ENCODE measurements at regions not wholly inside any gene's neighbourhood (a gene's known extent, or its start where the extent isn't known, plus 50 kb on each side); places are given as distances from the start of the nearest gene placed in this dataset.

DNA sequence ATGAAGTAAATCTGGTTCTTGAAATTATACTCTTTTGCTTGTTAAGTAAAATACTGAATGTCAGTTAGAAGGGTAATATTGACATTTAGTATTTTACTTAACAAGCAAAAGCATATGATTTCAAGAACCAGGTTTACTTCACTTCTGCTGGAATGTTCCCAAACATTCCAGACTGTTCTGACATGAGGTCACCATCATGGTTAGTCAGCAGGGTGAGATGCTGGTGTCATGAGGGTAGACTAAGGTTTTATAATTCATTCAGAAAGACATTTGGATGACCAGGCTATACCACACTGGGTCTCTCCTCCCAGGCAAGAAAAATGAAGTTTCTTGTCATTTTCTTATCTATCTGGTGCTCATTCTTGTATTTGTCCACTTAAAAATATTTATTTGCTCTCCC, 414.4 kb upstream of the MMS22L start:
- no peaks in the 10 kb centered on the region for H3K9me2 ChIP-seq (replicated peaks; ENCODE audit: control insufficient read depth, low read length)
- H3K27me3 ChIP-seq (ENCODE audit: control insufficient read depth, low read length), result no peaks in the 10 kb centered on the region
- no peaks in the 10 kb centered on the region for H3K4me1 ChIP-seq (ENCODE audit: control insufficient read depth, low read length)
- H3K79me2 ChIP-seq (ENCODE audit: control insufficient read depth, low read length), result no peaks in the 10 kb centered on the region
- H3K4me2 ChIP-seq (ENCODE audit: low read length), result no peak overlapping the region
- no peaks in the 10 kb centered on the region for H4K20me1 ChIP-seq (ENCODE audit: control insufficient read depth, insufficient read depth, low read depth, low read length)
- no peak overlapping the region for H3K4me3 ChIP-seq (ENCODE audit: low read length)
- no peaks in the 10 kb centered on the region for H3K9me3 ChIP-seq (ENCODE audit: control insufficient read depth, insufficient read depth, low read length)
- H3K36me3 ChIP-seq (ENCODE audit: control insufficient read depth, low read length), result no peaks in the 10 kb centered on the region
- H3K27ac ChIP-seq (ENCODE audit: low read depth, low read length), result no peak overlapping the region
- TF ChIP-seq EZH2phosphoT487 (IDR thresholded peaks at IDR 0.05; ENCODE audit: borderline replicate concordance, low read length), result no peak
- TF ChIP-seq, protein P1, sequence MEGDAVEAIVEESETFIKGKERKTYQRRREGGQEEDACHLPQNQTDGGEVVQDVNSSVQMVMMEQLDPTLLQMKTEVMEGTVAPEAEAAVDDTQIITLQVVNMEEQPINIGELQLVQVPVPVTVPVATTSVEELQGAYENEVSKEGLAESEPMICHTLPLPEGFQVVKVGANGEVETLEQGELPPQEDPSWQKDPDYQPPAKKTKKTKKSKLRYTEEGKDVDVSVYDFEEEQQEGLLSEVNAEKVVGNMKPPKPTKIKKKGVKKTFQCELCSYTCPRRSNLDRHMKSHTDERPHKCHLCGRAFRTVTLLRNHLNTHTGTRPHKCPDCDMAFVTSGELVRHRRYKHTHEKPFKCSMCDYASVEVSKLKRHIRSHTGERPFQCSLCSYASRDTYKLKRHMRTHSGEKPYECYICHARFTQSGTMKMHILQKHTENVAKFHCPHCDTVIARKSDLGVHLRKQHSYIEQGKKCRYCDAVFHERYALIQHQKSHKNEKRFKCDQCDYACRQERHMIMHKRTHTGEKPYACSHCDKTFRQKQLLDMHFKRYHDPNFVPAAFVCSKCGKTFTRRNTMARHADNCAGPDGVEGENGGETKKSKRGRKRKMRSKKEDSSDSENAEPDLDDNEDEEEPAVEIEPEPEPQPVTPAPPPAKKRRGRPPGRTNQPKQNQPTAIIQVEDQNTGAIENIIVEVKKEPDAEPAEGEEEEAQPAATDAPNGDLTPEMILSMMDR (IDR thresholded peaks at IDR 0.05; ENCODE audit: low read depth, low read length, poor library complexity, severe bottlenecking), result no peak
- no peaks in the 10 kb centered on the region for H3F3A ChIP-seq (ENCODE audit: control insufficient read depth, insufficient read depth)

DNA sequence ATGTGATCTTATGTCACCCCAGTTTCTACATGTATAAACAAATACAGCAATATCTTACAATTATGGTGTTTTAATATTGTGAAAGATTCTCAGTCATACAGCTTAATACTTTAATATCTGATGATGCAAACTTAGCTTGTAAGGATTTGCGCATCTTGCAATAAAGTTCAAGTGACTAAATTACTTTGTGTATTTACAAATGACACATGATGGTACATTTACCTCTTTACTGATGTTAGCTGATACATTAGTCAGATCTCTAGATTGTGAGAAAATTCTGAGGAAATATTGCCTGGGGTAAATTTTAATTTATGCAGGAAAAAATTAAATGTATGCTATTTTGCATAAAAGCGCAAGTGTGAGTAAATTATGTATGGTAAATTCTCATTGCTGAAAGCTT, 418.8 kb upstream of the MMS22L start:
- H3K4me2 ChIP-seq (ENCODE audit: low read length), result no peak overlapping the region
- H3K27ac ChIP-seq (ENCODE audit: low read depth, low read length), result no peak overlapping the region
- no peaks in the 10 kb centered on the region for H3K27me3 ChIP-seq (ENCODE audit: control insufficient read depth, low read length)
- H4K20me1 ChIP-seq (ENCODE audit: control insufficient read depth, insufficient read depth, low read depth, low read length), result no peaks in the 10 kb centered on the region
- H3K9me3 ChIP-seq (ENCODE audit: control insufficient read depth, insufficient read depth, low read length), result no peaks in the 10 kb centered on the region
- H3F3A ChIP-seq (ENCODE audit: control insufficient read depth, insufficient read depth), result no peaks in the 10 kb centered on the region
- no peaks in the 10 kb centered on the region for H3K4me1 ChIP-seq (ENCODE audit: control insufficient read depth, low read length)
- no peak overlapping the region for H3K4me3 ChIP-seq (ENCODE audit: low read length)
- no peaks in the 10 kb centered on the region for H3K36me3 ChIP-seq (ENCODE audit: control insufficient read depth, low read length)
- TF ChIP-seq, protein P1 (IDR thresholded peaks at IDR 0.05; ENCODE audit: low read depth, low read length, poor library complexity, severe bottlenecking), result no peak
- TF ChIP-seq EZH2phosphoT487 (IDR thresholded peaks at IDR 0.05; ENCODE audit: borderline replicate concordance, low read length), result no peak
- no peaks in the 10 kb centered on the region for H3K79me2 ChIP-seq (ENCODE audit: control insufficient read depth, low read length)
- H3K9me2 ChIP-seq (replicated peaks; ENCODE audit: control insufficient read depth, low read length), result no peaks in the 10 kb centered on the region

DNA sequence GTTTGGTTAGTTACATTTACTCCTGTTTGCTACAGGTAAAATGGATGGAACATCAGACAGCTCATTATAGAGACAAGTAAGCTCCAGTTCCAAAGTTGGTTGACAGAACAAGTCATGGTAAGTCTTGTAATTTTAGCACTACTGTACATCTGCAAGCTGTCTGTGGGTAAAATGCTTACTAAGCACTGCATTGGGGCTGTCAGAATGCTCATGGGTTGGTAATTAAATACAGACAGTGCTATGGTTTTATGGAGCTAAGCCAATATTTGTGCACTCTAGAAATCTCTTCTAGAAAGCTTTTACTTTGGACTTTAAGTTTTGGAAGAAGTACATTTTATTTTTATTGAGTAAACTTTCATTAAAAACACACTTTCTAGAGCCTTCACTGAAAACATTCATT, 419.2 kb upstream of the MMS22L start:
- H3K27me3 ChIP-seq (ENCODE audit: control insufficient read depth, low read length), result no peaks in the 10 kb centered on the region
- no peaks in the 10 kb centered on the region for H3K79me2 ChIP-seq (ENCODE audit: control insufficient read depth, low read length)
- H4K20me1 ChIP-seq (ENCODE audit: control insufficient read depth, insufficient read depth, low read depth, low read length), result no peaks in the 10 kb centered on the region
- no peaks in the 10 kb centered on the region for H3K36me3 ChIP-seq (ENCODE audit: control insufficient read depth, low read length)
- TF ChIP-seq, protein P1 (IDR thresholded peaks at IDR 0.05; ENCODE audit: low read depth, low read length, poor library complexity, severe bottlenecking), result no peak
- TF ChIP-seq EZH2phosphoT487 (IDR thresholded peaks at IDR 0.05; ENCODE audit: borderline replicate concordance, low read length), result no peak
- H3K27ac ChIP-seq (ENCODE audit: low read depth, low read length), result no peak overlapping the region
- H3K4me1 ChIP-seq (ENCODE audit: control insufficient read depth, low read length), result no peaks in the 10 kb centered on the region
- no peaks in the 10 kb centered on the region for H3K9me2 ChIP-seq (replicated peaks; ENCODE audit: control insufficient read depth, low read length)
- no peak overlapping the region for H3K4me3 ChIP-seq (ENCODE audit: low read length)
- no peaks in the 10 kb centered on the region for H3K9me3 ChIP-seq (ENCODE audit: control insufficient read depth, insufficient read depth, low read length)
- H3K4me2 ChIP-seq (ENCODE audit: low read length), result no peak overlapping the region
- no peaks in the 10 kb centered on the region for H3F3A ChIP-seq (ENCODE audit: control insufficient read depth, insufficient read depth)

DNA sequence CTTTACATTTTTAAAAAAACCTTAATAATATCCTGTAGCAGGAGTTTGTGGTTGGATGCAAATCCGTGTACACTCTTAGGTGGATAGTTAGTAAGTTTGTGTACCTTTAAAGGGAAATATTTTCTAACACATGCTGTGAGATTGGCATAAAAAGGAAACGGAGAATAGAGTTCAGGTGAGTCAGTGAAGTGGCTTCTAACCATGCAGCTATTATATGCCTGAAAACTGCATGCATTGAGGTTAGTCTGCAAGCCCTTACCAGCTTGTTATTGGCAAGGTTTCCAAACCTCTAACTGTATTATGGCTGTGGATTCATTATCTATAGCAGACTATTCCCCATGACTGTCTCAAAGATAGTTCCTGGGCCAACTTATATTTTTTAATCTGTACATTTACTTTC, 420.6 kb upstream of the MMS22L start:
- no peaks in the 10 kb centered on the region for H3K9me3 ChIP-seq (ENCODE audit: control insufficient read depth, insufficient read depth, low read length)
- no peaks in the 10 kb centered on the region for H3K79me2 ChIP-seq (ENCODE audit: control insufficient read depth, low read length)
- H3F3A ChIP-seq (ENCODE audit: control insufficient read depth, insufficient read depth), result no peaks in the 10 kb centered on the region
- H3K36me3 ChIP-seq (ENCODE audit: control insufficient read depth, low read length), result no peaks in the 10 kb centered on the region
- H4K20me1 ChIP-seq (ENCODE audit: control insufficient read depth, insufficient read depth, low read depth, low read length), result no peaks in the 10 kb centered on the region
- H3K9me2 ChIP-seq (replicated peaks; ENCODE audit: control insufficient read depth, low read length), result no peaks in the 10 kb centered on the region
- TF ChIP-seq, protein P1 (IDR thresholded peaks at IDR 0.05; ENCODE audit: low read depth, low read length, poor library complexity, severe bottlenecking), result no peak
- TF ChIP-seq EZH2phosphoT487 (IDR thresholded peaks at IDR 0.05; ENCODE audit: borderline replicate concordance, low read length), result no peak
- H3K4me3 ChIP-seq (ENCODE audit: low read length), result no peak overlapping the region
- no peaks in the 10 kb centered on the region for H3K27me3 ChIP-seq (ENCODE audit: control insufficient read depth, low read length)
- H3K4me2 ChIP-seq (ENCODE audit: low read length), result no peak overlapping the region
- no peaks in the 10 kb centered on the region for H3K4me1 ChIP-seq (ENCODE audit: control insufficient read depth, low read length)
- H3K27ac ChIP-seq (ENCODE audit: low read depth, low read length), result no peak overlapping the region
